ENCODE measurements at regions not wholly inside any gene's neighbourhood (a gene's known extent, or its start where the extent isn't known, plus 50 kb on each side); places are given as distances from the start of the nearest gene placed in this dataset.

- no peak overlapping the region for H3K4me3 ChIP-seq
- no peaks in the 10 kb centered on the region for H3K4me1 ChIP-seq (ENCODE audit: low read depth)
- no peak for DNase-seq (ENCODE audit: low read depth in 1 of 2, low spot score in 1 of 2)
- no peak overlapping the region for H3K27ac ChIP-seq
- TF ChIP-seq CTCF (IDR thresholded peaks at IDR 0.05; ENCODE audit: low read depth, low read length), result no peak
- H3K9me3 ChIP-seq (ENCODE audit: low read depth), result no peaks in the 10 kb centered on the region
- no peaks in the 10 kb centered on the region for H3K36me3 ChIP-seq
- no peaks in the 10 kb centered on the region for H3K27me3 ChIP-seq
Measured at GRCh38 chr3:152547153-152547552, 278.4 kb downstream of the MBNL1 start.

- H3K4me1 ChIP-seq (ENCODE audit: low read depth), result no peaks in the 10 kb centered on the region
- H3K36me3 ChIP-seq, result no peaks in the 10 kb centered on the region
- no peaks in the 10 kb centered on the region for H3K9me3 ChIP-seq (ENCODE audit: low read depth)
- H3K27me3 ChIP-seq, result no peaks in the 10 kb centered on the region
- no peak overlapping the region for H3K4me3 ChIP-seq
- TF ChIP-seq CTCF (IDR thresholded peaks at IDR 0.05; ENCODE audit: low read depth, low read length), result no peak
- no peak for DNase-seq (ENCODE audit: low read depth in 1 of 2, low spot score in 1 of 2)
- no peak overlapping the region for H3K27ac ChIP-seq
Measured at GRCh38 chr3:152549263-152549662, 280.5 kb downstream of the MBNL1 start.

GRCh38 chr3:152550284-152550683 is 281.6 kb downstream of the MBNL1 start:
- no peak for DNase-seq (ENCODE audit: low read depth in 1 of 2, low spot score in 1 of 2)
- no peak for TF ChIP-seq CTCF (IDR thresholded peaks at IDR 0.05; ENCODE audit: low read depth, low read length)
- Histone ChIP-seq H3K4me1 (ENCODE audit: low read depth) (no peaks in the 10 kb centered on the region), H3K27me3 (no peaks in the 10 kb centered on the region), H3K4me3 (no peak overlapping the region), H3K9me3 (ENCODE audit: low read depth) (no peaks in the 10 kb centered on the region), H3K27ac (no peak overlapping the region), H3K36me3 (no peaks in the 10 kb centered on the region)

GRCh38 chr3:152554980-152555379 is 280.0 kb upstream of the P2RY1 start:
- Histone ChIP-seq H3K27ac (no peak overlapping the region), H3K4me3 (no peak overlapping the region)
- no peak for TF ChIP-seq CTCF (IDR thresholded peaks at IDR 0.05; ENCODE audit: low read depth, low read length)

GRCh38 chr3:152555666-152556291 is 279.2 kb upstream of the P2RY1 start:
- H3K4me3 ChIP-seq, result no peak overlapping the region
- no peak for TF ChIP-seq CTCF (IDR thresholded peaks at IDR 0.05; ENCODE audit: low read depth, low read length)
- H3K9me3 ChIP-seq (ENCODE audit: low read depth), result no peaks in the 10 kb centered on the region
- peaks cover 8% of the 10 kb centered on the region for H3K4me1 ChIP-seq (ENCODE audit: low read depth)
- DNase-seq (ENCODE audit: low read depth in 1 of 2, low spot score in 1 of 2), result no peak
- H3K27ac ChIP-seq, result no peak overlapping the region
- H3K36me3 ChIP-seq, result no peaks in the 10 kb centered on the region
- no peaks in the 10 kb centered on the region for H3K27me3 ChIP-seq

More at GRCh38 chr3:152554980-152555379, 280.0 kb upstream of the P2RY1 start:
- no peaks in the 10 kb centered on the region for H3K9me3 ChIP-seq (ENCODE audit: low read depth)
- H3K4me1 ChIP-seq (ENCODE audit: low read depth), result peaks cover 8% of the 10 kb centered on the region
- H3K36me3 ChIP-seq, result no peaks in the 10 kb centered on the region
- H3K27me3 ChIP-seq, result no peaks in the 10 kb centered on the region
- DNase-seq (ENCODE audit: low read depth in 1 of 2, low spot score in 1 of 2), result peak in 1 of 2 donors; percentile 71
